HFFc6 (cell line): ENCODE measurements at regions not wholly inside any gene's neighbourhood (a gene's known extent, or its start where the extent isn't known, plus 50 kb on each side); places are given as distances from the start of the nearest gene placed in this dataset.

Source experiments
- DNase-seq: peaks from one replicate; pipeline ENCODE4 v3.0.0-alpha.2; 2018
- H3K27ac Mint-ChIP-seq: 2 replicates; pipeline ENCODE4 v1.8.0; 2020; ENCODE audit warnings: mild to moderate bottlenecking, mixed read lengths
- H3K27me3 Mint-ChIP-seq: 2 replicates; pipeline ENCODE4 v1.8.0; 2021; ENCODE audit warnings: mild to moderate bottlenecking, moderate library complexity, mixed read lengths; ENCODE audit not compliant: insufficient read depth
- H3K36me3 Mint-ChIP-seq: 2 replicates; pipeline ENCODE4 v1.8.0; 2021; ENCODE audit warnings: low read depth, mixed read lengths
- H3K4me1 Mint-ChIP-seq: 2 replicates; pipeline ENCODE4 v1.8.0; 2020; ENCODE audit warnings: low read depth, mixed read lengths
- H3K4me3 Mint-ChIP-seq: 2 replicates; pipeline ENCODE4 v1.8.0; 2020; ENCODE audit warnings: mild to moderate bottlenecking, moderate library complexity, mixed read lengths
- H3K9me3 Mint-ChIP-seq: 2 replicates; pipeline ENCODE4 v1.8.0; 2020; ENCODE audit warnings: mild to moderate bottlenecking, mixed read lengths
- TF ChIP-seq, protein P1 (sequence below): fragments of 200-600 bp; sonication (generic); IDR thresholded peaks from 2 replicates; pipeline ENCODE4 v1.5.0; 2021; ENCODE audit warnings: antibody characterized with exemption, mild to moderate bottlenecking

DNA sequence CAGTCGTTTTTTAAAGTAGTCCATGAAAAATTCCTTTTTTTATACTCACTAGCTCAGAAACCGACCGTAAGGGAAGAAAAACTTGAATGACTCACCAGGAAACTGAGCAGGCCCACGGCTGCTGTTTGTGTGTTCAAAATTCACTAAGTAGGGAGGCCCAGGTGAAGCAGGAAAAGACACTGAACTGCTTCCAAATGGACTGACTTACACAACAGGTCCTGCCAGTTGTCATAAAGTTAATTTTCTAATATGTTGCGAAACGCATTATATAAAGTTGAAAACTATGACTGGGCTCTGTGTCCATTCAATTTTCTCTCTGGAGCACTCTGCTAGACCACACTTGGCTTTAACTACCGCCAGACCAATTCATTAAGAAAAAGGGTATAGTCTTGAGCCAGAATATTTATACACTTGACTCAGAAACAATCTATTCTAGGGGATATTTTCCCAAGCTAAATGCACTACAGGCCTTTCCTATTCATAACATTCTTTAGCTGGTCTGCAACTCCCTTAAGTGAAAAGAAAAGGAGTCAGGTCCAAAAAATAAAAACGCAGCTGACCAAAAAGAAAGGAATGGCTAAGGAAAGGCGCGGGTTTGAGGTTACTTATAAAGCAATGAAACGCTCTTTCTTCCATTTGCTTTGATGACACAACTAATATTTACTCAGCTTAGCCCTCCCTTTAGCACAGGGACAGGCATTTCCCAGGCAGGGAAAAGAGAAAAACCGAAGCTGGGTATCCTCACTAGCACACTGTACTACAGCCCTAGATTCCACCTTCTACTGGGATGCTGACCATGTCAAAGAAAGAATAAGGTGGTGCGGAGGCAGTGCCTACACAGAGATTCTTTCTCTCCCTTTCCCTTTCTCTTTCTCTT lies 306.3 kb upstream of the ESRRG start:
- no peak for DNase-seq

DNA sequence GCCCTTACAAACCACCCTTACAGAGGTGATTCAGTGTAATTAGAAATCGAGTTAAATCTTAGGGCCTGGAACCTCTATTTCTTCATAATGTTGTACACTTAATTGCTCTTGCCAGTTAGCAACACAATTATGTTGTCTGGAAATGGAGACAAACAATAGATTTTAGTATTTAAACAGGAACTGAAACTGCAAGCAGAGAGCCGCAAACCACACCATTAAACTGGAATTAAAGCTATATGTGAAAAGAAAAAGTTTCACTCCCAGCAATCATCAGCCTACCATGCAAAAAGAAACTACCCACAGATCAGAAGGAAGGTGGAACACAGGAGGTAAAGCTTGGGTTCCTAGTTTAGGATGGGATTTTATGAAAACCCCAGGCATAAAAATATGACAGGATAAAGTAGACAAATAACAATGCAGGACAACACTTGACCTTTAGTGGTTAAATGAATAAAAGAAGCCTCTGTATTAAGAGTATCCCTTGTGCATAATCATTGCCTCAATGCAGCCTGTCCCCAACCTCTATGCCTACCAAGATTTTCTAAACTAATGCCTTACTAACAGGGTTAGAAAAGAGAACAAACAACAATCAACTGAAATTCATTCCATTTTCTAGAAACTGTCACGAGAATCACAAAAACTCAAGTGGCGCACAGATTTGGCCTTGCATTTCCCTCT lies 304.3 kb upstream of the ESRRG start:
- Mint-ChIP-seq H3K4me3 (no peak overlapping the region), H3K9me3 (peaks cover 39% of the 10 kb centered on the region), H3K4me1 (no peaks in the 10 kb centered on the region), H3K36me3 (0 out of 2 replicates have a peak, but pooled peaks cover 4% of the 10 kb centered on the region), H3K27me3 (no peaks in the 10 kb centered on the region), H3K27ac (no peak overlapping the region)
- TF ChIP-seq, protein P1, sequence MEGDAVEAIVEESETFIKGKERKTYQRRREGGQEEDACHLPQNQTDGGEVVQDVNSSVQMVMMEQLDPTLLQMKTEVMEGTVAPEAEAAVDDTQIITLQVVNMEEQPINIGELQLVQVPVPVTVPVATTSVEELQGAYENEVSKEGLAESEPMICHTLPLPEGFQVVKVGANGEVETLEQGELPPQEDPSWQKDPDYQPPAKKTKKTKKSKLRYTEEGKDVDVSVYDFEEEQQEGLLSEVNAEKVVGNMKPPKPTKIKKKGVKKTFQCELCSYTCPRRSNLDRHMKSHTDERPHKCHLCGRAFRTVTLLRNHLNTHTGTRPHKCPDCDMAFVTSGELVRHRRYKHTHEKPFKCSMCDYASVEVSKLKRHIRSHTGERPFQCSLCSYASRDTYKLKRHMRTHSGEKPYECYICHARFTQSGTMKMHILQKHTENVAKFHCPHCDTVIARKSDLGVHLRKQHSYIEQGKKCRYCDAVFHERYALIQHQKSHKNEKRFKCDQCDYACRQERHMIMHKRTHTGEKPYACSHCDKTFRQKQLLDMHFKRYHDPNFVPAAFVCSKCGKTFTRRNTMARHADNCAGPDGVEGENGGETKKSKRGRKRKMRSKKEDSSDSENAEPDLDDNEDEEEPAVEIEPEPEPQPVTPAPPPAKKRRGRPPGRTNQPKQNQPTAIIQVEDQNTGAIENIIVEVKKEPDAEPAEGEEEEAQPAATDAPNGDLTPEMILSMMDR, result no peak
- DNase-seq, result no peak

More for the DNA sequence above, 306.3 kb upstream of the ESRRG start:
- Mint-ChIP-seq H3K4me3 (no peak overlapping the region), H3K36me3 (0 out of 2 replicates have a peak, but pooled peaks cover 2% of the 10 kb centered on the region), H3K4me1 (no peaks in the 10 kb centered on the region), H3K27ac (no peak overlapping the region), H3K9me3 (peaks cover 29% of the 10 kb centered on the region), H3K27me3 (no peaks in the 10 kb centered on the region)
- TF ChIP-seq, protein P1, result no peak

DNA sequence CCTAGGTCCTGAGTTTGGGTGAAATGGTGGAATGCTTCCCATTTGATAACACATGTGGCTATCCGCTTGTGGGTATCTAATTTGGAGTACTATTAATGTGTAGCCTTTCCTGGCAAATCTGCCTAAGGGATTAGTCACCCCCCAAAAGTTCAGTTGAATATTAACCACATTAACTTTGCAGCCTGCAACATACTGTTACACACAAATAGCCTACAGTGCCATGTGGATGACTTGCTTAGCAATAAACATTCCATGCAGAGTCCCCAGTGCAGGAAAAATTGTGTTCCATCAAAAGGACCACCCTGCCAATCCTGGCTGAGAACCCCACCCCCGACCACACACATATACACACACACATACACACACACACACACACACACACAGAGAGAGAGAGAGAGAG lies 303.3 kb upstream of the ESRRG start:
- TF ChIP-seq, protein P1, result no peak
- H3K4me1 Mint-ChIP-seq, result no peaks in the 10 kb centered on the region
- peaks cover 40% of the 10 kb centered on the region for H3K9me3 Mint-ChIP-seq
- 0 out of 2 replicates have a peak, but pooled peaks cover 4% of the 10 kb centered on the region for H3K36me3 Mint-ChIP-seq
- DNase-seq, result no peak
- no peaks in the 10 kb centered on the region; the same call in 1 of the 2 replicates for H3K27me3 Mint-ChIP-seq
- no peak overlapping the region for H3K4me3 Mint-ChIP-seq
- no peak overlapping the region for H3K27ac Mint-ChIP-seq

DNA sequence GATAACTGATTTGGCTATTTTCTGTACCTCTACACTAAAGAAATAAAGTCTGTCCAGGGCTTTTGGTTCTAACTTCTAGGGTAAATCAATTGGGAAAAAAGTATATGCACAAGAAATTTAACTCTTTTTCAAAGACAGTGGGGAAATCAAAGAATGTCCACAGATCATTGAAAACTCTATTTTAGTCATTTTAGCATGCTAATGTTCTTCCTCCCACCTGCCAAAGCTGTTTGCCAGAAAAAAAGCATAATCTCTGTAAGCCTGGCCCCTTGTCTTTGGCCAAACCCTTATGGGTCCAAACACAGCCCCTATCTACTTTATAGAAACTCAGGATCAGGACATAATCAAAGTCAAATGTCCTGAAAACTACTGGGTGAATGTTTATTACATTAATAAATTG lies 302.2 kb upstream of the ESRRG start:
- H3K27ac Mint-ChIP-seq, result no peak overlapping the region
- H3K4me1 Mint-ChIP-seq, result no peaks in the 10 kb centered on the region
- no peak overlapping the region for H3K4me3 Mint-ChIP-seq
- TF ChIP-seq, protein P1, result no peak
- DNase-seq, result no peak
- no peaks in the 10 kb centered on the region; the same call in 1 of the 2 replicates for H3K27me3 Mint-ChIP-seq
- 0 out of 2 replicates have a peak, but pooled peaks cover 4% of the 10 kb centered on the region for H3K36me3 Mint-ChIP-seq
- H3K9me3 Mint-ChIP-seq, result peaks cover 46% of the 10 kb centered on the region

DNA sequence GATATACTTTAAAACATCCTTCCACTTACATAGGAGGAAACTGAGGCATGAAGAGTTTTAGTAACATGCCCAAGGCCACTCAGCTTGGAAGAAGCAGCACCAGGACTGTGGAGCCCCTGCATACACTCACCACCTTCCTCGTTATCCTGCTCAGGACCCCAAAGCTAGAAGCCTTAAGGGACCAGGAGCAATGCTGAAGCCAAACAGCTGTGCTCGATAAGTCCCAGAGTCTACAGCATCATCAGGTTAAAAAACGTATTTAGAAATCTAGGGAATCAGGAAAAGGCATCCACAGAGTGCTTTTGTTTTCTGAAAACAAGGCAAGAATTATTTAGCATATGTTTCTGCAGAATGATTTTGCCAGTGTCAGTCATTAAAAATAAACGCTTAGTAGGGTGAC lies 301.7 kb upstream of the ESRRG start:
- no peak for DNase-seq
- no peaks in the 10 kb centered on the region for H3K4me1 Mint-ChIP-seq

More for the DNA sequence above, 301.7 kb upstream of the ESRRG start:
- Mint-ChIP-seq H3K4me3 (no peak overlapping the region), H3K9me3 (peaks cover 46% of the 10 kb centered on the region), H3K27ac (no peak overlapping the region), H3K36me3 (0 out of 2 replicates have a peak, but pooled peaks cover 4% of the 10 kb centered on the region), H3K27me3 (no peaks in the 10 kb centered on the region; the same call in 1 of the 2 replicates)
- TF ChIP-seq, protein P1, result no peak
